Kidney glomerular epithelial cell (primary cell): ENCODE measurements at regions not wholly inside any gene's neighbourhood (a gene's known extent, or its start where the extent isn't known, plus 50 kb on each side); places are given as distances from the start of the nearest gene placed in this dataset.
A peak's percentile ranks its signal among the peaks of the same experiment; 100 is the strongest.

Source experiments
- DNase-seq: peaks from one replicate; lab custom pipeline; 2025; lab: John Stamatoyannopoulos, UW

- no peak for DNase-seq
These were observed 396.5 kb upstream of the VWC2 start for GRCh38 chr7:49376817-49377375.

- no peak for DNase-seq
These were observed 386.6 kb upstream of the VWC2 start for GRCh38 chr7:49386792-49387191.

GRCh38 chr7:49389871-49390479 lies 383.5 kb upstream of the VWC2 start:
- DNase-seq = no peak

GRCh38 chr7:49396229-49396628 lies 377.2 kb upstream of the VWC2 start:
- DNase-seq = peak; percentile 13

- no peak for DNase-seq
These were observed 375.7 kb upstream of the VWC2 start for GRCh38 chr7:49397750-49398149.

DNA sequence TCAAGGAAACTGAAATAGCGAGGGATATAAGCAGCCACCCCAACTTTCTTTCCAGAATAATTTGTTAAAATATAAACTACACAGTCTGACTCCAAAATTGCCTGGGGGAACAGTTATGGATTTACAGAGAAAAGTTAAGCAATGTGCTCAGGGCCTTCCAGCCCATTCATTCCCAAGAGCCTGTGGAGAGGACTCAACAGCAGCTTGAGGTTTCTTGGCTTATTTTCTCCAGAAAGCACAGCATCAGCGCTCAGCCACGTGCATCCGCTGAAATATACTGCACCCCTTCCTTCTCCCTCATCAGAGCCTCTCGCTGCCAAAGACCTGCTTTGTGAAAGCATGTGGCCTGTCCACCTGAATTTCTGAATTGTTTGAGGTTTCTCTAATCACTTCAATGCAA lies 375.2 kb upstream of the VWC2 start:
- no peak for DNase-seq

- peak; percentile 1 for DNase-seq
These were observed 374.7 kb upstream of the VWC2 start for GRCh38 chr7:49398746-49399145.

DNA sequence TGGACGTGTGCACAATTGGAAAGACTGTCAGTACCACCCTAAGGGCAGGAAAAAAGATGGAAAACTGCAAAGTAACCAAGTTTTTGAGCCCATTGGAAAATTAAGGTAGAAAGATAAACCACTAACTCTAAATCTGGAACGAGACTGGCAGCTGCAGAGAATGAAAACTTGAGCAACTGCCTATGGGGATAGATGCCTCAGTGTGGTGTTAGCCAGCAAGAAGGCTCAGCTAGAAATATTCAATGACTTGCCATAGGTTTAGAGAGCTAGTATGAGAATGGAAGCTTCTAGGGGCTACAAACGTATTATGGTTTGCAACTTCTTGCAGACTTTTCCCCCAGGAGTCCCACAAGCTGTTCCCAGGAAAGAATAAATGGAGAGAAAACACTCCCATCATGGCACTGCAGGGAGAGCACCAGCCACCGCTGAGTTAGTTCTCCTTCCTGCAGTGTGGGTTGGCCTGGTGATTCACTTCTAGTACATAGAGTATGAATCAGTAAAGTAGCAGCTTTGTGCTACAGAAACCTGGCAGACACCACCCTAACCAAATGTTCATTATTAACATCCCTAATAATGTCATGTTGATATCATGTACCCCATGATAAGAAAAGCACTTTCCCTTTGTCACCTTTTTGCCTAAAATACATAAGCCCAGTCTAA lies 372.4 kb upstream of the VWC2 start:
- peak; percentile 8 for DNase-seq

- DNase-seq = no peak
These were observed 369.6 kb upstream of the VWC2 start for GRCh38 chr7:49403844-49404243.

- DNase-seq = no peak
These were observed 366.2 kb upstream of the VWC2 start for GRCh38 chr7:49407205-49407604.

GRCh38 chr7:49417034-49417433 lies 356.4 kb upstream of the VWC2 start:
- DNase-seq = no peak

GRCh38 chr7:49418963-49419362 lies 354.5 kb upstream of the VWC2 start:
- no peak for DNase-seq

- DNase-seq = no peak
These were observed 350.9 kb upstream of the VWC2 start for GRCh38 chr7:49422564-49422963.

DNA sequence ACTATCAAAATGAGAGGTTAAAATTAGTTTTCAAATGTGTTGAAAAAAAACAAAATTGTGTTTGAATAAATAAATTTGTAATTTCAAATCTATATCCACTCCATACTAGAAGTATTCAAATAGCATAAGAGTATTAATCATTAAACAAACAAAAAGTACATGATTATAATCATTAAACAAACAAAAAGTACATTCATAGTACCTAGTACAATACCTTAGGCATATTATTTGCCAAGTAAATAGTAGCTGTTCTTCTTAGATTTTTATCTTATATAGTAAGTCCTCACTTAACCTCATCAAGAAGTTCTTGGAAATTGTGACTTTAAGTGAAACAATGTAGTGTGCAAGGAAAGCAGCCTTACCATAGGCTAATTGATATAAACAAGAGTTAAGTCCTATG lies 349.3 kb upstream of the VWC2 start:
- DNase-seq = no peak

DNA sequence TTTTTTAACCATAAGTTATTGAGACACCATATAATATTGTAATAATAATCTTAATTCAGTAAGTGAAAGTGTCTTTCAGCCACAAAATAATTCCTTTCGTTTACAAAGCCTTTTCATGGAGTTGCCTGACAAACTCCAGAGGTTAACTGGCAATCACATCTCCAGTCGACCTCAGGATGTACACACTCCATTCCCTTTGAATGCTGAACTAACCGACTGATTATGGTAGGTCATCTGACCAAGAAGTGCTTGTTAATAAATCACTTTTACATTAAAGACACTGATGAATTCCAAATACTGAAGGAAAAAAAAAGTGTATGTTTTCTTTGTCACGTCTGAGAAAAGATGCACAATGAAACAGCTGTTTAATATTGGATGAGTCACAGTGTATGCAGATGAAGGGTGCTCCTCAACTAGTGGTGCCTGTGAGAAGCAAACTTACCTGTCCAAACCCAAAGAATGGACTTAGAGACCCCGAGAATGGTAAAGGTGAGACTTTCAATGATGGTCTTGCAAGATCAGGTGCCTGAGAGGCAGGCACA lies 348.1 kb upstream of the VWC2 start:
- peak; percentile 17 for DNase-seq

DNA sequence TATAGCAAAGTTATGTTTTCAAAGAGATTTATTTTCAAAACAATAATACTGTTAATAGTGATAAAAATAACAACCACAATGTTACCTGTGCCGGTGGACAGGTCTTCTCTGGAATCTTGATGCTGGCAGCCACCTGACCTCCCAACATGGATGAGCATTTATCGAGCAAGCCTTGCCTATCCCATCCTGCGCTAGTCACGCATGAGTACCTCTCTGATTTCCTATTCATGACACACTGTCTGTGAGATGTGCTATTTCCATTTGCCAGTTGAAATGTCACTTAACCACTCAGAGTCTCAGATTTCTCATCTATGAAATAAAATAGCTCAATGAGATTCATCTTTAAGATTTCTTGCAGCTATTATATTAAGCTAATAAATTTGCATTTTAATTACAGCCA lies 341.2 kb upstream of the VWC2 start:
- no peak for DNase-seq

- DNase-seq = no peak
These were observed 339.6 kb upstream of the VWC2 start for GRCh38 chr7:49433794-49434193.

- DNase-seq = no peak
These were observed 338.6 kb upstream of the VWC2 start for GRCh38 chr7:49434846-49435245.

- no peak for DNase-seq
These were observed 335.2 kb upstream of the VWC2 start for GRCh38 chr7:49438281-49438680.

- DNase-seq = no peak
These were observed 329.9 kb upstream of the VWC2 start for GRCh38 chr7:49443515-49443914.

DNA sequence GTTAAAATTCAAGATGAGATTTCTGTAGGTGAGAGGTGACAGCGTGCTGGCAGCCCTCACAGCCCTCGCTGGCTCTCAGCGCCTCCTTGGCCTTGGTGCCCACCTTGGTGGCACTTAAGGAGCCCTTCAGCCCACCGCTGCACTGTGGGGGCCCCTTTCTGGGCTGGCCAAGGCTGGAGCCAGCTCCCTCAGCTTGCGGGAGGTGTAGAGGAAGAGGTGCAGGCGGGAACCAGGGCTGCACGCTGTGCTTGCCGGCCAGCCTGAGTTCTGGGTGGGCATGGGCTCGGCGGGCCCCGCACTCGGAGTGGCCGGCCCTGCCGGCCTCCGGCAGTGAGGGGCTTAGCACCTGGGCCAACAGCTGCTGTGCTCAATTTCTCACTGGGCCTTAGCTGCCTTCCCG lies 320.0 kb upstream of the VWC2 start:
- no peak for DNase-seq

DNA sequence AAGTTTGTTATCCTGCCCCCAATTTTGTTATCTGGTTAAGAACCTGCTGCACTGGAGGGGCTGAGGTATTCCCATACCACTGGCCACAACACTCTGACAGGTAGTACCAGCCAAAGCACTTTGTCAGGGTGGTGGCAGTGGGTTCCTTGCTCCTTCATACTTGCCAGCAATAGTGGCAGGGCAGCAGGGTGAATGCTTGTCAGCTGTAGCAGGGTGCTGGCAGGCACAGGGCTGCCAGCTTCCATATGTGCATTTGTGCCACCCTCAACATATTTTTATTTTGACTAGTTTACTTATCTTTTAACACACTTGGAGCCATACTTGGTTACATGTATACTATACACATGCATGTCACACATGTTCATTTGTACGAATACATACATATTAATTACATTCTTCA lies 294.0 kb upstream of the VWC2 start:
- DNase-seq = no peak

DNA sequence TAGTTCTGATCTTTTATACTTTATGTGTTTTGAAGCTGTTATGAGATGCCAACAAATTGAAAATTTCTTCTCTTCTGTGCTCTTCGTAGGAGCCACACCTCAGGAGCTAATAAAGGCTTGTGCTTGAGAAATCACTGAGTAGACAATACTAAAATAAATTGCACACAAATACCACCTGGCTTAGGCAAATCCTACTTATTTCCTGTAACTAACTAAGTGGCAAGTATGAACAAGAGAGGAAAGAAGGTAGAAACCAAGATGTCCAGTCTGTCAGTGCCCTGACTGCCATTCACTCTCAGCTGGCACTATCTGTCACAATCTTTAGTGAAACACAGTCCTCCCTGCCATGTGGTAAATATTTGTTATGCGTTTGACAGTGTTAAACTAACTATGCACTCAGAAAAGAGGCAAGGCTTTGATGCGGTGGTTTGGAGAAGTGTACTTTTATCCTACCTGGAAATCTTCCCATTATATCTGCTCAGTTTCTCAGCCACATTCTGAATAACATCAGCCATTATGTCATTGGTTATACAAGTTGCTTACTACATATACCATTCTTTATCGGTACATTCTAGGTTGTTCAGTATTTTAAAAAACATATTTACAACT lies 293.4 kb upstream of the VWC2 start:
- no peak for DNase-seq
